SK-N-MC (cell line): ENCODE measurements at regions not wholly inside any gene's neighbourhood (a gene's known extent, or its start where the extent isn't known, plus 50 kb on each side); places are given as distances from the start of the nearest gene placed in this dataset.

Source experiments
- DNase-seq: peaks from one replicate; pipeline ENCODE4 v3.0.0-alpha.2; 2011; ENCODE audit warnings: low read depth, low spot score
- H3K27ac ChIP-seq: fragments of 200-600 bp; sonication (generic); 2 replicates; pipeline ENCODE4 v1.5.1; 2016; ENCODE audit warnings: mixed run types
- H3K36me3 ChIP-seq: fragments of 200-600 bp; sonication (generic); 2 replicates; pipeline ENCODE4 v1.6.1; 2017; ENCODE audit warnings: antibody characterized with exemption, low read length, mixed read lengths; ENCODE audit not compliant: insufficient read depth
- H3K4me3 ChIP-seq: fragments of 200-600 bp; sonication (generic); 2 replicates; pipeline ENCODE4 v1.5.1; 2016
- H3K9ac ChIP-seq: fragments of 200-600 bp; sonication (generic); 2 replicates; pipeline ENCODE4 v1.8.0; 2017; ENCODE audit warnings: mixed run types, mixed read lengths; ENCODE audit not compliant: insufficient read length
- H3K9me3 ChIP-seq: fragments of 200-600 bp; sonication (generic); 2 replicates; pipeline ENCODE4 v1.6.1; 2017; ENCODE audit warnings: low read depth, mild to moderate bottlenecking, antibody characterized with exemption, low read length, moderate library complexity, mixed read lengths
- EZH2 ChIP-seq: fragments of 200-600 bp; sonication (generic); IDR thresholded peaks from one replicate; pipeline ENCODE4 v1.6.1; 2017; ENCODE audit warnings: antibody characterized with exemption
- FOXP2 ChIP-seq: optimal IDR thresholded peaks from 2 replicates; pipeline ENCODE3; 2011; ENCODE audit warnings: mild to moderate bottlenecking, moderate library complexity; ENCODE audit not compliant: insufficient read depth; ENCODE audit errors: extremely low read length, control extremely low read depth
- POLR2AphosphoS5 ChIP-seq: IDR thresholded peaks from 2 replicates; pipeline ENCODE4 v1.6.1; 2012; ENCODE audit warnings: mild to moderate bottlenecking, low read depth, low read length, borderline replicate concordance

GRCh38 chr9:26760675-26761074 is 131.9 kb downstream of the CAAP1 start:
- no peak for DNase-seq
- Histone ChIP-seq H3K27ac (no peak overlapping the region), H3K9ac (no peak overlapping the region), H3K36me3 (no peaks in the 10 kb centered on the region), H3K9me3 (no peaks in the 10 kb centered on the region), H3K4me3 (no peak overlapping the region)
- TF ChIP-seq POLR2AphosphoS5 (no peak), EZH2 (no peak), FOXP2 (no peak)

GRCh38 chr9:26758655-26759054 is 133.9 kb downstream of the CAAP1 start:
- H3K36me3 ChIP-seq = no peaks in the 10 kb centered on the region
- H3K9me3 ChIP-seq = no peaks in the 10 kb centered on the region
- no peak overlapping the region for H3K9ac ChIP-seq
- TF ChIP-seq EZH2 (no peak), POLR2AphosphoS5 (no peak), FOXP2 (no peak)
- no peak for DNase-seq
- H3K27ac ChIP-seq = no peak overlapping the region
- H3K4me3 ChIP-seq = no peak overlapping the region

GRCh38 chr9:26756881-26757280 is 135.7 kb downstream of the CAAP1 start:
- TF ChIP-seq EZH2 (no peak), FOXP2 (no peak), POLR2AphosphoS5 (no peak)
- DNase-seq = no peak
- H3K9ac ChIP-seq = no peak overlapping the region
- no peaks in the 10 kb centered on the region for H3K9me3 ChIP-seq
- no peak overlapping the region for H3K27ac ChIP-seq
- no peak overlapping the region for H3K4me3 ChIP-seq
- no peaks in the 10 kb centered on the region for H3K36me3 ChIP-seq

- H3K9ac ChIP-seq = no peak overlapping the region
- H3K27ac ChIP-seq = no peak overlapping the region
- H3K9me3 ChIP-seq = no peaks in the 10 kb centered on the region
- no peak for TF ChIP-seq FOXP2
- no peak for TF ChIP-seq POLR2AphosphoS5
- no peak for TF ChIP-seq EZH2
- DNase-seq = no peak
- no peak overlapping the region for H3K4me3 ChIP-seq
- no peaks in the 10 kb centered on the region for H3K36me3 ChIP-seq
These were observed 137.1 kb downstream of the CAAP1 start for GRCh38 chr9:26755476-26755875.

- H3K36me3 ChIP-seq = no peaks in the 10 kb centered on the region
- DNase-seq = no peak
- no peak overlapping the region for H3K27ac ChIP-seq
- H3K4me3 ChIP-seq = no peak overlapping the region
- no peak for TF ChIP-seq POLR2AphosphoS5
- TF ChIP-seq EZH2 = no peak
- no peak for TF ChIP-seq FOXP2
- H3K9me3 ChIP-seq = no peaks in the 10 kb centered on the region
- H3K9ac ChIP-seq = no peak overlapping the region
These were observed 138.0 kb downstream of the CAAP1 start for GRCh38 chr9:26754509-26755164.

- H3K4me3 ChIP-seq = no peak overlapping the region
- no peaks in the 10 kb centered on the region for H3K36me3 ChIP-seq
- no peak for TF ChIP-seq FOXP2
- TF ChIP-seq EZH2 = no peak
- TF ChIP-seq POLR2AphosphoS5 = no peak
- no peak for DNase-seq
- no peak overlapping the region for H3K27ac ChIP-seq
- H3K9me3 ChIP-seq = no peaks in the 10 kb centered on the region
- no peak overlapping the region for H3K9ac ChIP-seq
These were observed 138.6 kb downstream of the CAAP1 start for GRCh38 chr9:26753971-26754370.

GRCh38 chr9:26750162-26750561 is 142.4 kb downstream of the CAAP1 start:
- no peaks in the 10 kb centered on the region for H3K36me3 ChIP-seq
- no peak overlapping the region for H3K27ac ChIP-seq
- TF ChIP-seq EZH2 (no peak), FOXP2 (no peak), POLR2AphosphoS5 (no peak)
- H3K9ac ChIP-seq = no peak overlapping the region
- no peak for DNase-seq
- H3K9me3 ChIP-seq = no peaks in the 10 kb centered on the region
- no peak overlapping the region for H3K4me3 ChIP-seq

GRCh38 chr9:26748449-26749058 is 144.0 kb downstream of the CAAP1 start:
- Histone ChIP-seq H3K27ac (no peak overlapping the region), H3K4me3 (no peak overlapping the region), H3K36me3 (no peaks in the 10 kb centered on the region), H3K9me3 (no peaks in the 10 kb centered on the region), H3K9ac (no peak overlapping the region)
- no peak for DNase-seq
- no peak for TF ChIP-seq FOXP2
- no peak for TF ChIP-seq POLR2AphosphoS5
- TF ChIP-seq EZH2 = no peak
